ENCODE measurements at regions not wholly inside any gene's neighbourhood (a gene's known extent, or its start where the extent isn't known, plus 50 kb on each side); places are given as distances from the start of the nearest gene placed in this dataset.

- no peak for TF ChIP-seq HNF1A (IDR thresholded peaks at IDR 0.05; ENCODE audit: low read depth)
- 0 out of 2 replicates have a peak, but pooled peaks have one; percentile 49 for TF ChIP-seq HNF1A (CRISPR knock-in tag; IDR thresholded peaks at IDR 0.05; ENCODE audit: borderline replicate concordance)
- TF ChIP-seq ZNF430 (CRISPR knock-in tag; IDR thresholded peaks at IDR 0.05) = no peak
- peak; percentile 36 for TF ChIP-seq IKZF4 (CRISPR knock-in tag; IDR thresholded peaks at IDR 0.05; ENCODE audit: borderline replicate concordance, low read depth, not compliant biosample characterization)
- no peak for TF ChIP-seq ZNF143 (CRISPR knock-in tag; IDR thresholded peaks at IDR 0.05)
- no peak for TF ChIP-seq NR1H2 (CRISPR knock-in tag; IDR thresholded peaks at IDR 0.05; ENCODE audit: borderline replicate concordance, low read depth)
- TF ChIP-seq, protein P1, sequence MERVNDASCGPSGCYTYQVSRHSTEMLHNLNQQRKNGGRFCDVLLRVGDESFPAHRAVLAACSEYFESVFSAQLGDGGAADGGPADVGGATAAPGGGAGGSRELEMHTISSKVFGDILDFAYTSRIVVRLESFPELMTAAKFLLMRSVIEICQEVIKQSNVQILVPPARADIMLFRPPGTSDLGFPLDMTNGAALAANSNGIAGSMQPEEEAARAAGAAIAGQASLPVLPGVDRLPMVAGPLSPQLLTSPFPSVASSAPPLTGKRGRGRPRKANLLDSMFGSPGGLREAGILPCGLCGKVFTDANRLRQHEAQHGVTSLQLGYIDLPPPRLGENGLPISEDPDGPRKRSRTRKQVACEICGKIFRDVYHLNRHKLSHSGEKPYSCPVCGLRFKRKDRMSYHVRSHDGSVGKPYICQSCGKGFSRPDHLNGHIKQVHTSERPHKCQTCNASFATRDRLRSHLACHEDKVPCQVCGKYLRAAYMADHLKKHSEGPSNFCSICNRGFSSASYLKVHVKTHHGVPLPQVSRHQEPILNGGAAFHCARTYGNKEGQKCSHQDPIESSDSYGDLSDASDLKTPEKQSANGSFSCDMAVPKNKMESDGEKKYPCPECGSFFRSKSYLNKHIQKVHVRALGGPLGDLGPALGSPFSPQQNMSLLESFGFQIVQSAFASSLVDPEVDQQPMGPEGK (CRISPR knock-in tag; IDR thresholded peaks at IDR 0.05) = peak; percentile 32; the same call in 1 of the 2 replicates
- TF ChIP-seq SP1 (IDR thresholded peaks at IDR 0.05) = no peak
- no peak for TF ChIP-seq SP1 (CRISPR knock-in tag; IDR thresholded peaks at IDR 0.05)
- TF ChIP-seq, protein P2, sequence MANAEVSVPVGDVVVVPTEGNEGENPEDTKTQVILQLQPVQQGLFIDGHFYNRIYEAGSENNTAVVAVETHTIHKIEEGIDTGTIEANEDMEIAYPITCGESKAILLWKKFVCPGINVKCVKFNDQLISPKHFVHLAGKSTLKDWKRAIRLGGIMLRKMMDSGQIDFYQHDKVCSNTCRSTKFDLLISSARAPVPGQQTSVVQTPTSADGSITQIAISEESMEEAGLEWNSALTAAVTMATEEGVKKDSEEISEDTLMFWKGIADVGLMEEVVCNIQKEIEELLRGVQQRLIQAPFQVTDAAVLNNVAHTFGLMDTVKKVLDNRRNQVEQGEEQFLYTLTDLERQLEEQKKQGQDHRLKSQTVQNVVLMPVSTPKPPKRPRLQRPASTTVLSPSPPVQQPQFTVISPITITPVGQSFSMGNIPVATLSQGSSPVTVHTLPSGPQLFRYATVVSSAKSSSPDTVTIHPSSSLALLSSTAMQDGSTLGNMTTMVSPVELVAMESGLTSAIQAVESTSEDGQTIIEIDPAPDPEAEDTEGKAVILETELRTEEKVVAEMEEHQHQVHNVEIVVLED (CRISPR knock-in tag; IDR thresholded peaks at IDR 0.05; ENCODE audit: borderline replicate concordance) = no peak
- no peak for TF ChIP-seq NFE2L1 (CRISPR knock-in tag; IDR thresholded peaks at IDR 0.05; ENCODE audit: borderline replicate concordance)
- no peak for TF ChIP-seq MBNL3 (CRISPR knock-in tag; conservative IDR thresholded peaks at IDR 0.05)
- no peak for TF ChIP-seq MTF1 (CRISPR knock-in tag; IDR thresholded peaks at IDR 0.05)
- TF ChIP-seq MED8 (CRISPR knock-in tag; IDR thresholded peaks at IDR 0.05; ENCODE audit: insufficient replicate concordance) = peak; percentile 87
- TF ChIP-seq ZIK1 (CRISPR knock-in tag; IDR thresholded peaks at IDR 0.05; ENCODE audit: borderline replicate concordance, low read depth) = no peak
- no peak for TF ChIP-seq ZNF709 (CRISPR knock-in tag; IDR thresholded peaks at IDR 0.05)
- TF ChIP-seq ZNF33B (CRISPR knock-in tag; IDR thresholded peaks at IDR 0.05) = no peak
- no peak for TF ChIP-seq ARID3A (IDR thresholded peaks at IDR 0.05; ENCODE audit: low read depth, low read length)
- peak; percentile 47; the same call in 1 of the 2 replicates for TF ChIP-seq FOXO1 (CRISPR knock-in tag; IDR thresholded peaks at IDR 0.05)
- TF ChIP-seq HMG20B (CRISPR knock-in tag; conservative IDR thresholded peaks at IDR 0.05) = peak; percentile 74; the same call in 1 of the 2 replicates
- TF ChIP-seq NKX3-1 (CRISPR knock-in tag; IDR thresholded peaks at IDR 0.05) = no peak
- TF ChIP-seq, protein P3, sequence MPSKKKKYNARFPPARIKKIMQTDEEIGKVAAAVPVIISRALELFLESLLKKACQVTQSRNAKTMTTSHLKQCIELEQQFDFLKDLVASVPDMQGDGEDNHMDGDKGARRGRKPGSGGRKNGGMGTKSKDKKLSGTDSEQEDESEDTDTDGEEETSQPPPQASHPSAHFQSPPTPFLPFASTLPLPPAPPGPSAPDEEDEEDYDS (CRISPR knock-in tag; IDR thresholded peaks at IDR 0.05) = peak; percentile 65
Observed at GRCh38 chr12:24045816-24046257, 96.4 kb upstream of the SOX5 start (continued).

All from HepG2 (cell line).